ENCODE measurements at regions not wholly inside any gene's neighbourhood (a gene's known extent, or its start where the extent isn't known, plus 50 kb on each side); places are given as distances from the start of the nearest gene placed in this dataset.

GRCh38 chr1:101313356-101313755 lies 76.5 kb downstream of the S1PR1 start:
- TF ChIP-seq CTCF (IDR thresholded peaks at IDR 0.05) (no peak), EP300 (IDR thresholded peaks at IDR 0.05; ENCODE audit: low read depth) (no peak)
